GM21423 (cell line): ENCODE measurements at regions not wholly inside any gene's neighbourhood (a gene's known extent, or its start where the extent isn't known, plus 50 kb on each side); places are given as distances from the start of the nearest gene placed in this dataset.
A peak's percentile ranks its signal among the peaks of the same experiment; 100 is the strongest.
"Not testable (repeated sequence)": the region's sequence is repeated elsewhere in the genome, so short reads cannot be mapped to it uniquely, and the experiment has no call there.

ENCODE experiments used
- ATAC-seq: cut with Tn5 transposase; IDR thresholded peaks from one replicate; pipeline ENCODE4 v1.9.1; 2021; ENCODE audit warnings: mild to moderate bottlenecking, moderate library complexity; ENCODE audit not compliant: unreplicated experiment

DNA sequence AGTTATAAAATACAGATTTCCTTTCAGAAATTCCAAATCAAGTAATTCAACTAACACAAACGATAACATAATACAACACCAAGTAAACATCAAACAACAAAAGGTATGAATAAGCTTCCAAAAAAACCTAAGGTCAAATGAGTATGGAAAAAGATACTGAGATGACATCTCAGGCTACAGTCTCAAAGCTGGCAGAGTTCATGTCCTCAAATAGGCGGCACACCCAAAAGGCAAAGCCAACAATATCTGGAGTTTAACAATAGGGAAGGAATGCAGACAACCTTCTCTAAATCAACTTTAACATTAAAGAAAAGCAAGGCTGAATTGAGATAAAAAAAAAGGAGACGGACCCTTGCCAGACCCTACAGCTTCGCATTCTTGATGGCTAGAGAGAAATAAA, 346.6 kb downstream of the RSL24D1 start:
- ATAC-seq: no peak

DNA sequence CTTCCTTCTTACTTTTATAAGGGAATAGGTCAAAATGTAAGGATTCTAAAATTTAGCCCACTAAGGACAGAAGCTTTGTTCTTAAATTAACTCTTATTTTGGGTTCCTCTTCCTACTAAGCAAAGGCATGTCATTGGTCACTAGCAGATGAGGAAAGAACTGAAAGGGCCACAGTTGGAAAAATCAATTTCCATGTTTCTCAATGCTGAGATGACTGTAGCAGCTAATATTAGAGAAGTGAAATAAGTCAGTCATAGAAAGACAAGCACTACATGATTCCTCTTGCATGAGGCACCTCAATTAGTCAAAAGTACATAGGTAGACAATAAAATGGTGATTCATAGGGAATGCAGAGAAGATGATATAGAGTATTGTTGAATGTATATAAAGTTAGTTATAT, 353.7 kb downstream of the RSL24D1 start:
- no peak for ATAC-seq

DNA sequence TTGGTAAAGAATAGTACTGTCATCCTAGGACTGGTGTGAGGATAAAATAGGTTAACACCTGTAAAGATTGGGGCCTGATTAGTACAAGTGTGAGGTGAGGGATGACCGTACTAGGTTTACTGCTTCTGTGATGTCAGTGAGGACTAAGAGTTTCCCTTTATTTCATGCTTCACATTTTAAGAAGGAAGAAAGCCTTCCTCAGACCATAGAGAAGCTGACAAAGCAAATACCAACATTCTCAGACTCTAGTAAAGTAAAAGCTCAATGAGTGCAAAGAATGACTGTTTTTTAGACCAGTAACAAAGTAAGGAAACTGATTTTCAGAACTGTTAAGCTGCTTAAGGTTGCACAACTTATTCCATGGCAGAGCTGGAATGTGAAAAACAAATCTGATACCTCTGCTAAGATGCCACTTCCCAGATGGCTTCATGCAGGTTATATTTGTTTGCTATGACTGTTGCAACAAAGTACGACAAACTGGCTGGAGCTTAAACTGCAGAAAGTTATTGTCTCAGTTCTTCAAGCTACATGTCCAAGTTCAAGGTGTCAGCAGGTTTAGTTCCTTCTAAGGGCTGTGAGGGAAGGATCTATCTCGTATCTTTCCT, 354.9 kb downstream of the RSL24D1 start:
- ATAC-seq: no peak

DNA sequence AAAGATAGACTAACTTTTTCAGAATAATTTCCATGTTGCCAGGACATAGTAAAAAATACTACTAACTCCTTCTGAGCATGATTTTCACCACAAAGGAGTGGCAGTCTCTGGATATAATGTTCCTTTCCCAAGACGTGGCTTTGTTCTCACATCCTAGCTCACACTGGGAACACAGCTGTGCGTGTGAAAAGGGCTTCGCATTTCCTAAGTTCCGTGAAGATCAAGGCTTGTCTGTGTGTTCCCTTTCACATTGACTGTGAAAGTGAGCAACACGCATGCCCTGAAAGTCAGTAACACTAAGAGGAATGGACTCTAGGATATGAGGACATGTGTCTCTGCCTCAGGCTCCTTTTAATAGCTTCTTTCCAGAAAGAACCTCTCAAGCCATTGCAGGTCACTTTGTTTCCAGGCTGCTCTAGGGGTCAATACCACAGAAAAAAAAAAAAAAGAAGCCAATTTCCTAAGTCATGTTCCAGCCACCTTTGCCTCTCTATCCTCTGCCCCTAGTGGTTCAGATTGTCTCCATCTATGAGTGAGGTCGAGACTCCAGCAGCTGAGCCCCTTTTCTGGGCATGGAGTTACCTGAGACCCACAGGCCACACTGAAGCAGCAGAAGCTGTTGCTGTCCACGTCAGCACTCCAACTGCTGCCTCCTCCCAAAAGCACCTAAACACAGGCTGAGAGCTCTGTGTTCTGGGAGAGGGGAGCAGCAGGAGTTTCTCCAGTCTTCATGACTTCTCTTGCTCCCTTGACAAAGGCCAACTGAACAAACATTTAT, 355.9 kb downstream of the RSL24D1 start:
- ATAC-seq: no peak

DNA sequence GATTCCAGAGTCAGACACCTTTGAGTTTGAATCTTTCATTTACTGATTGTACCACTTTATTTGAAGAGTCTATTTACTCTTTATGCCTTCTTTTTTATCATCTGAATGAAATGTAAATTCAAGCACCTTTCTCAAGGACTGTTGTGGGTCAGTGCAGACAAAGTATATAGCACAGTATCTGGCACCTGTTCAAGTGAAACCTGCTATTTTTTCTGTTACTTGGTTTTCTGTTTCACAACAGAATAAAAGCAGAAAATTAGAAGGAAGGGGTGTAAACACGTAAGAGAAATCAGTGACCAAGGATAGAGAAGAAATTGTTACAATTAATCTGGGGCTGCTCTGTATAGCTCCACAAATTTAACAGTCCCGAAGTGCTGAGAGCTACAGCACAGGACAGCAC, 357.4 kb downstream of the RSL24D1 start:
- no peak for ATAC-seq

DNA sequence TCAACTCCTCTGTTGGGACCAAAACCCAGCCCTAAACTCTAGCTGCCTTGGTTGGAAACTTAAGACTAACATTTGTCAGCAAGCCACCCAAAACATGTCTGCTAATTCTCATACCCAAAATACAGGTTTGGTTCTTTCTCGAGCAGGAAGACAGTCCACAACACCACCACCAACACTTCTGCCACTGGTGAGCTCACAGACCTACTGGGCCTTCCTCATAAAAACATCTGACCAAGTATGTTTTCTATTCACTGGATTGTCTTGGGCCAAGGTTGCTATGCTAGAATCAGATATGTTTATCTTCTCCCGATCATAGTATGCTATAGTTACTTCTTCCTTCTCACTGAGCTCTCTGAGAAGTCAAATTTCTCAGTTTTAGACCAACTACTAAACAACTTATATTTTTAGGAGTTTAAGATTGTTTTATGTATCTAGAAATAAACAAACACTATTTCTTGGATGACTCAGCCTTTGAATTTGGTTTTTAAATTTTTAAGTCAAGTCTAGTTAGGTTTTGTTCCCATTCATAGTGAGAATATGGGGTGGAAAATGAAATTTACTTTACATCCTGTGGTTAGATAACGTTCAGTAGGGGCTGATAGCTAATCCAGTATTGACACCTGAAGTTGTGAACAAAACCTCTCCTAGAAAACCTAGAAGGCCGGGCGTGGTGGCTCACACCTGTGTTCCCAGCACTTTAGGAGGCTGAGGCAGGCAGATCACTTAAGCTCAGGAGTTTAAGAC, 360.5 kb downstream of the RSL24D1 start:
- no peak for ATAC-seq

DNA sequence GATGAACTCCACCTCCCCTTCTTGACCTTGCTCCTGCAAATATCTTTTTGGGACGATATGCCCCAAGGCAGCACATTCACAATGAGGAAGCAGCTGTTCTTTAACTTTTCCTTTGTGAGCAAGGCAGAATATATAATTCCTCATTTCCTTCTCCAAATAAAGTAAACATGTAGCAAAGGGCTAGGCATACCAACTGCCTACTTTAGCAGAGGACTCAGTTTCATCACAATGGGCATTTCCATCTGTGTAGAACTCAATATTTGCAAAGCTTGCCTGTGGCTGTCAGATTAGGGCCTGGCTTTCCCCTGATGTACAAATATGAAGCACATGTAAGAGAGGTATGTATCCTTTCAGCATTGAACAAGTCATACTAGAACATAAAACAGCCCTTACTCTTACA, 366.9 kb downstream of the RSL24D1 start:
- ATAC-seq: no peak

DNA sequence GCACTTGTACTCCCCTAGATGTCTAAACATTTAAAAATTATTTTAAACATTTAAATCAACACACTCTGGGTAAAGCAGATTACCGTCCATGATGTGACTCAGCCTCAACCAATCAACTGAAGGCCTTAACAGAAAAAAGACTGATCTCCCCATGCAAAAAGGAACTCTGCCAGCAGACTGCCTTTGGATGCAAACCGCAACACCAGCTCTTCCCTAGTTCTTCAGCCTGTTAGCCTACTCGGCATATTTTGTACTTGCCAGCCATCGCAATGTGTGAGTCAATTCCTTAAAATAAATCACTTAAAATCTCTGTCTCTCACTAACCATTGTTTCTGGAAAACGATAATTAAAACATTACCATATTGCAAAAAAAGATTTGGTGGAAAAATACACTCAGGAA, 375.9 kb downstream of the RSL24D1 start:
- no peak for ATAC-seq

DNA sequence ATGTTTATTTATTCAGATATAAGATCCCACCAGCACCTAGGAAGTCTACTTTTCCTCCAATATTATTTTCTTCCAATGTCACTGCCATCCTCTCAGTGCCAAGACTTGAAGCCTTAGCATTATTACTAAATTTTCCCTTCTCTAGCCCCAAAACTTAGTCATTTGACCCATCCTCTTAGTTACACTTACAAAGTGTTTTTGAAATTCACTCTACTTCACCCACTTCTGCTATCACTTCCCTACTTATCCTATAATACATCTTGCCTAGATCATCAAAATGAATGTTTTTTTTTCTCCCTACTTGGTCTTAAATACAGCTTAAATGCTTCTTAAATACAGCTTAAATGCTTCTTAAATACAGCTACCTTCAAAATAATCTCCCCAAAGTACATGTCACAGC, 376.6 kb downstream of the RSL24D1 start:
- no peak for ATAC-seq

DNA sequence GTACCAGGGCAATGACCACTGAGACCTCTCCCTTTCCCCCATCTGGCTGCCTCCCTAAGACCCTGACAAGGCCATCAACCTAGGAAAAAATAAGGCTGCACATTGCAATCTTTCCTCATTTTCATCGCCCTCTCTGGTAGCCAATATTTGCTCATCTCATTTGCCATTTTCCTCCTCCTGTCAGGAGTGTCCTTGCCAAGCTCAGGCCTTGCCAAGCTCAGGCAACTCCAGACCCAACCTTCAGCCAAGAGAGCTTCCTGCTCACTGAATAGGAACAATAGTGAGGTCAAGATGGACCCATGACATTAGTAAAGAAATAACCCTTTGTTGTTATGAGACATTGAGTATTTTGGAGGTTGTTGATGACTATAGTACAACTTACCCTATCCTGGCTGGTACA, 380.3 kb downstream of the RSL24D1 start:
- no peak for ATAC-seq

DNA sequence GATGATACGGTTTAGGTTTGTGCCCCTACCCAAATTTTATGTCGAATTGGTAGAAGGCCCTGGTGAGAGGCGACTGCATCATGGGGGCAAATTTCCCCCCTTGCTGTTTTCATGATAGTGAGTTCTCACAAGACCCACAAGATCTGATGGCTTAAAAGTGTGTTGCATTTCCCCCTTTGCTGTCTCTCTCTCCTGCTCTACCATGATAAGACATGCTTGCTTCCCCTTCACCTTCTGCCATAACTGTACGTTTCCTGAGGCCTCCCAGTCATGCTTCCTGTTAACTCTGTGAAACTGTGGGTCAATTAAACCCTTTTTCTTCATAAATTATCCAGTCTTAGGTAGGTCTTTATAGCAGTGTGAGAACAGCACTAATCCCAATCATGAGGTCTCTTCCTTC, 381.2 kb downstream of the RSL24D1 start:
- no peak for ATAC-seq

DNA sequence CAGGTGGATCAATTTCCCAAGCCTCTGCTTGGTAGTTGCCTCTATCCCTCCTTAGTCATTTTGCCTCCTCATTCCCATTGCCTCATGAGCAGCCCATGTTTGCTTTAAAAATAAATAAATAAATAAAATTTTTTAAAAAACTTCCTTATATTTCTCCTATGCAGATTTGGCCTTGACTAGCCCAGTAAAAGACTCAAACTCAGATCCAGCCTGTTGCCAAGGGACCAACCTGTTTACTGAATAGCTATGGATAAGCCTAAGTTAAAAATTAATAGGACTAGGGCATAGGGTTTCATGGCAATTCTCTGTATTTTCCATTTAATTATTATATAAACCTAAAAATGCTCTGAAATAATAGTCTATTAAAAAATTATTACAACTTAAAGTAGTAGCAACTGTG, 384.4 kb downstream of the RSL24D1 start:
- no peak for ATAC-seq

DNA sequence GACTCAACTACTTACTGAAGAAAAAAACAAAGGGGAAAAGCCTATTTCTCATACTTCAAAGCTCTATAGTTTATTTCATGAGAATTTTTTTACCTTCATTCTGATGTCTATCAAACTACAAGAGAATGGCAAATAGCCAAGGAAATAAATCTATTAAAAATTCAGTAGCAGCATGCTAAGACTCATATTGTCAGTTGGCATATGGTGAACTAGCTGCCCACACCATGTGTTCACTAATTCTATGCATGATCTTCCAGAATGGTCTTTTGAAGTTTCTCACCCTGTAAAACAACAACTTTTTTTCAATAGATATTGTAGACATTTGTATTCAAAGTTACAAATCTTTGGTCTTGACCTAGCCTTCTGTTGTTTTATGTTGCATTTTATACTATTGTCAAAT, 386.2 kb downstream of the RSL24D1 start:
- no peak for ATAC-seq

DNA sequence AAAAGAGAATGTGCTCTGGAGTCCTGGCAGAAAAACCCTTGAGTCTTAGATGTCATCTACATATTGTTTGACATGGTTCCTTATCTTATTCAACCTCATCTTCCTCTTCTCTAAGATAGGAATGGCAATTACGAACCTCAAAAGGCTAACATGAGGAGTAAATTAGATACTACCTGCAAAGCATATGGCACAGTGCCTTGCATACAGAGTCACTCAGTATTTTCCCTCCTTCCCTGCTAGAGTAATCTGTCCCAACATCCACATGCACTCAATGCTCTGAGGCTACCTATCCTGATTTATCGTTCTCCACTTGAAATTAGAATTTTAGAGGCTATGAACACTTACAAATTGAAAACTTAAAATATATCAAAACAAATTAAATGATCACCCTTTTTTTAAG, 386.7 kb downstream of the RSL24D1 start:
- no peak for ATAC-seq

DNA sequence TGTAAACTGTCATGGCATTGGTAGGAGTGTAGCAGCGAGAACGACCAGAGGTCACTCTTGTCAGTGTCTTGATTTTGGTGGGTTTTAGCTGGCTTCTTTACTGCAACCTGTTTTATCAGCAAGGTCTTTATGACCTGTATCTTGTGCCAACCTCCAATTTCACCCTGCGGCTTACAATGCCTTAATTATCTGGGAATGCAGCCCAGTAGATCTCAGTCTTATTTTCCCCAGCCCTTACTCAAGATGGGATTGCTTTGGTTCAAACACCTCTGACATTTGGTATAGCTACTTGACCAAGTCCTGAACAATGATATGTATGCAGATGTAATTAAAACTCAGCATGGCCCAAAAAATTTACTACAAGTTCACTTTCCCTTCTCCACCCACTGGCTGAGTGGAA, 388.4 kb downstream of the RSL24D1 start:
- no peak for ATAC-seq

DNA sequence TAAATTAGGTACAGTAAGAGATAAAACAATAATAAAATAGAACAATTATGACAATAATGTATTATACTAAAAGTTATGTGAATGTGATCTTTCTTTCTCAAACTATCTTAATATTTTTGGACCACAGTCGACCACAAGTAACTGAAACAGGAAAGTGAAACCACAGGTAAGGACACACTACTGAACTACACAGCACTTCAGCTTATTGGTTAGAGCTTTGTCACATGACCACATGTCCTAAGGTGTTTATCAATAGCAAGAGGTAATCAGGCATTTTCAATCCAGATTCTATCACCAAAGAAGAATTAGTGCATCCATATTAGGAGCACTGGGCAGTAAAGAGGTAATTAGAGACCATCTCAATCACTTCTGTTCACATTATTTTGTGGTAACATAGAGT, 392.8 kb downstream of the RSL24D1 start:
- no peak for ATAC-seq

DNA sequence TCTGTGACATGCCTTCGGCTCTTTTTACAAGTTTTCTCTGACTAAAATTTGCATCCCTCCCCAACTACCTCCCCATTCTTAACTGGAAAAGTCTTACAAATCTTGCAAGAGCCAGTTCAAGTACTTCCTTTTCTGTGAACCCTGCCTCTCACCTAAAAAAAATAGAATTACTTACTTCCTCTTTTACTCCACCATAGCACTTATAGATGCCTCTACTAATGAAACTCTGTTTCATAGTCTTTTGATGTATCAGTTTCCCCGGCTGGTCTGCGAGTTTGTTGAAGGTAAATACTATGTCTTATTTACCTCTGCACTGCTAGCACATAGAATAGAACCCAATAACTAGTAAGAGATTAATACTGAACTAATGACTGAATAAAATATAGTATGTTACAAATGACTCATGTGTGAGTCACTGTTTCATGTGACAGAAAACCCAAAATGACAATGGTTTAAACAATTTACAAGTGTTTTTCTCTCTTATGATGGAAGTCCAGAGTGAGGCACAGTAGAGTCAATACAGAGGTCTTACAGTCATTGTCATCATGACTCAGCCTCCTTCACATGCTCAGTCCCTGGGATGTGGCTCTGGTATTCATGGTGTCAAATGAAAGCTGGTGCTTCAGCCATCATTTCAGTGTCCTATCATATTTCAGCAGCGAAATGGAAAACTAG, 393.5 kb downstream of the RSL24D1 start:
- peak; percentile 71 for ATAC-seq

DNA sequence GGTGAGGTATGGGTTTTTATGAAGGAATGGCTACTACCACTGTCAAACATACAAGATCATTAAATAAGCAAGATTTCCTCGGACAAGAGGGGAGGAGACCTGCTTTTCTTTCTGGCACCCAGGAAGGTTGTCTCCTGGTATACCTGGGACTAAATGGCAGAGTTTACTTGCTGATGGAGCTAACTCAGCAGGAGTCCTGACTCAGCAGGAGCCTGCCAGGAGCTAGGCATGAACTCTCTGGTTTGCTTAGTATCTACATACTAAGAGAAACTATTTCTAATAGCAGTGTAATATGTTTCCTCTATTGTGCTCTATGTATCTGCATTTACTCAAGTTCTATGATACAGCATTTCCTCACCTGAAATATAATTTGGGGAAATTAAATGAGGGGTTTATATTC, 404.2 kb downstream of the RSL24D1 start:
- no peak for ATAC-seq

DNA sequence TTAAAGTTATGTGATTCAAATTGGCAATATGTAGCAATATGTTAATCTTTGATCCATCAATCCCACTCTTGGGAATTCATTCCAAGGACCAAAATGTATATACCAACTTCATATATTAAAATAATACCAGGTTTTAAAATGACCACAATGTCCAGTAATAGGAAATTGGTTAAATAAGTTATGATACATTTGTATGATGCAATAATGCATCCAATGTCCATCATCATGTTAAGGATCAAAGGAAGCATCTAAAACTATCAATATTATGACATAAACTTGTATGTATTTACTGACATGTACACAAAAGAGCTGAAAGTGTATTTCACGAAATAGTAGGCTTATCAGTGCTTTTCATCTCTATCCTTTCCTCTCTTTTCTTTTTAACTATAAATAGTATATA, 406.0 kb downstream of the RSL24D1 start:
- no peak for ATAC-seq

DNA sequence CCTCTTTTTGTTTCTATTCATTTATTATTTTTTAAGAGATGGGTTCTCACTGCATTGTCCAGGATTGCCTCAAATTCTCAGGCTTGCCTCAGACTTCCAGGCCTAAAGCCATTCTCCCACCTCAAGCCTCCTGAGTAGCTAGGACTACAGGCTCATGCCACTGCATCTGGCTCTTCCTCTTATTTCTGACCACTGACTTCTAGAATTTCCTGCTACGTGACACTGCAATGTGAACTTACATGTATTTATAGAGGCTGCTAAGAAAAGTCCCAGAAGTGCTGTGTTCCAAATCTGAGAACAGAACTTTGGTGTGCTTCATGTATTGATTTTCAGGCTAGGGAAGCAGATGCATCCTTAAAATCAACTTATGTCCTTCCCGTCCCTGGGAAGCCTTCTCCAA, 407.4 kb downstream of the RSL24D1 start:
- ATAC-seq: no peak

DNA sequence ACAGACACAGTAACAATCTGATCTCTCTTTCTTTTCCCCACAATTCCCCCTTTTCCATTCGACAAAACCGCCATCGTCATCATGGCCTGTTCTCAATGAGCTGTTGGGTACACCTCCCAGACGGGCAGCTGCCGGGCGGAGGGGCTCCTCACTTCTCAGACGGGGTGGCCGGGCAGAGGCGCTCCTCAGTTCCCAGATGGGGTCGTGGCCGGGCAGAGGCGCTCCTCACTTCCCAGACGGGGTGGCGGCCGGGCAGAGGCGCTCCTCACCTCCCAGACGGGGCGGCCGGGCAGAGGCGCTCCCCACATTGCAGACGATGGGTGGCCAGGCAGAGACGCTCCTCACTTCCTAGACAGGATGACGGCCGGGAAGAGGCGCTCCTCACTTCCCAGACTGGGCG, 415.5 kb downstream of the RSL24D1 start:
- ATAC-seq: not testable (repeated sequence)

DNA sequence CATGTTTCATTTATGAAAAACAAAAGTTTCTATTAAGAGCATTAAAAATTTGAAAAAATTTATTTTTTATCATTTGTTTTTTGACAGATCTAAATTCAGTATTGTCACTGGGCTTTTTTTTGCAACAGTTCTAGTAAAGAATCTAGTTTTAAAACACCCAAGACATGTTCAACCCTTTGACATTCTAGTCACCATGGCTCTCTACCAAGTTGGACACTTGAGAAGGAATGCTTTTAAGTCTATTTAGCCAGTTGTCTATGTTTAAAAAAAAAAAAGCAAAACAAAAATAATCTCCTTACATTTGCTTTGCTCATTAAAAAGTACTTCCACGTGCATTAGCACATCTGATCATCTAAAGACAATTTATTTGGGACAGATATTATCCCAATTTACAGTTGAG, 417.5 kb downstream of the RSL24D1 start:
- ATAC-seq: no peak
